Peyer's patch (tissue), 4 donors: ENCODE measurements at regions not wholly inside any gene's neighbourhood (a gene's known extent, or its start where the extent isn't known, plus 50 kb on each side); places are given as distances from the start of the nearest gene placed in this dataset.

Source experiments
- POLR2A ChIP-seq, 2 donors: fragments of 450-650 bp; IDR thresholded peaks; one replicate each; pipeline ENCODE4 v1.5.1; 2017; ENCODE audit warnings: antibody characterized with exemption in 2 of 2, mild to moderate bottlenecking in 2 of 2, moderate library complexity in 2 of 2
- TF ChIP-seq, protein P1 (sequence below), 6 experiments: fragments of 450-650 bp in 4 of 6; fragments of 200-600 bp in 2 of 6; sonication (generic) in 1 of 6; IDR thresholded peaks; one replicate each; pipeline ENCODE4 v1.5.1; 2017 to 2019; ENCODE audit warnings: antibody characterized with exemption in 6 of 6, mild to moderate bottlenecking in 3 of 6, moderate library complexity in 1 of 6

DNA sequence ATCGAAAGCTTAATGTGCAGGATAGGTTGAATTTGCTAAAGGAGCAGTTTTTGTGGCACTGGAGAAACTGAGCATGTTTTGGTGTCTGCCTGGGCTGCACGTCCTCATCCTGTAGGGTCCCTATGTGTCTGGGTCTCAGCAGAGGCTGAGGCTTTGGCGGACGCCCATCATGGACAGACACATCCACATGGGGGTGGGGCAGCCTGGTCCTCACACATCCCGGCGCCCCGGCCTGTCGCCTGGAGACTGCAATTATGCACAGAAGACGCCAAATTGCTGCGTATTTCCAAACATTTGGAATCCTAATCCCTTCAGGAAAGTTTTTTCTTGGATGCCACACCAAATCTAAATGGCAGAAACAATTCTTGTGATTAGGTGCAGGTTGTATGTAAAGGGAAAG lies 128.2 kb upstream of the TWIST2 start:
- TF ChIP-seq, protein P1, sequence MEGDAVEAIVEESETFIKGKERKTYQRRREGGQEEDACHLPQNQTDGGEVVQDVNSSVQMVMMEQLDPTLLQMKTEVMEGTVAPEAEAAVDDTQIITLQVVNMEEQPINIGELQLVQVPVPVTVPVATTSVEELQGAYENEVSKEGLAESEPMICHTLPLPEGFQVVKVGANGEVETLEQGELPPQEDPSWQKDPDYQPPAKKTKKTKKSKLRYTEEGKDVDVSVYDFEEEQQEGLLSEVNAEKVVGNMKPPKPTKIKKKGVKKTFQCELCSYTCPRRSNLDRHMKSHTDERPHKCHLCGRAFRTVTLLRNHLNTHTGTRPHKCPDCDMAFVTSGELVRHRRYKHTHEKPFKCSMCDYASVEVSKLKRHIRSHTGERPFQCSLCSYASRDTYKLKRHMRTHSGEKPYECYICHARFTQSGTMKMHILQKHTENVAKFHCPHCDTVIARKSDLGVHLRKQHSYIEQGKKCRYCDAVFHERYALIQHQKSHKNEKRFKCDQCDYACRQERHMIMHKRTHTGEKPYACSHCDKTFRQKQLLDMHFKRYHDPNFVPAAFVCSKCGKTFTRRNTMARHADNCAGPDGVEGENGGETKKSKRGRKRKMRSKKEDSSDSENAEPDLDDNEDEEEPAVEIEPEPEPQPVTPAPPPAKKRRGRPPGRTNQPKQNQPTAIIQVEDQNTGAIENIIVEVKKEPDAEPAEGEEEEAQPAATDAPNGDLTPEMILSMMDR (IDR thresholded peaks at IDR 0.05): no peak
- TF ChIP-seq POLR2A (IDR thresholded peaks at IDR 0.05): no peak
